GM23338 (cell line): ENCODE measurements at regions not wholly inside any gene's neighbourhood (a gene's known extent, or its start where the extent isn't known, plus 50 kb on each side); places are given as distances from the start of the nearest gene placed in this dataset.
"Not testable (repeated sequence)": the region's sequence is repeated elsewhere in the genome, so short reads cannot be mapped to it uniquely, and the experiment has no call there.

Experiments used
- ATAC-seq: fragments of 200-7000 bp; cut with Tn5 transposase; 3 replicates; pipeline ENCODE4 v1.9.1; 2020
- DNase-seq: peaks from one replicate; pipeline ENCODE4 v3.0.0-alpha.2; 2015; ENCODE audit warnings: low spot score
- H2AFZ ChIP-seq: fragments of 200-600 bp; sonication (generic); 2 replicates; pipeline ENCODE4 v1.8.0; 2016; ENCODE audit warnings: antibody characterized with exemption, mild to moderate bottlenecking, moderate library complexity
- H3F3A ChIP-seq: fragments of 200-600 bp; sonication (generic); replicated peaks from 2 replicates; pipeline ENCODE4 v1.8.0; 2017; ENCODE audit warnings: antibody characterized with exemption, mixed run types, low read depth
- H3K27ac ChIP-seq: fragments of 200-600 bp; sonication (generic); 2 replicates; pipeline ENCODE4 v1.6.1; 2016; ENCODE audit warnings: low read depth
- H3K27me3 ChIP-seq: fragments of 200-600 bp; sonication (generic); 2 replicates; pipeline ENCODE4 v1.8.0; 2016; ENCODE audit warnings: mild to moderate bottlenecking, mixed run types, moderate library complexity; ENCODE audit not compliant: insufficient read depth
- H3K36me3 ChIP-seq: fragments of 200-600 bp; sonication (generic); 2 replicates; pipeline ENCODE4 v1.8.0; 2016; ENCODE audit warnings: mild to moderate bottlenecking; ENCODE audit not compliant: insufficient read depth
- H3K4me1 ChIP-seq: fragments of 200-600 bp; sonication (generic); 2 replicates; pipeline ENCODE4 v1.8.0; 2016; ENCODE audit warnings: mild to moderate bottlenecking, moderate library complexity; ENCODE audit not compliant: insufficient read depth
- H3K4me2 ChIP-seq: fragments of 200-600 bp; sonication (generic); 2 replicates; pipeline ENCODE4 v1.7.1; 2017; ENCODE audit warnings: mixed run types
- H3K4me3 ChIP-seq: fragments of 200-600 bp; sonication (generic); 2 replicates; pipeline ENCODE4 v1.6.1; 2016; ENCODE audit warnings: mixed run types
- H3K79me2 ChIP-seq: fragments of 200-600 bp; sonication (generic); replicated peaks from 2 replicates; pipeline ENCODE4 v1.8.0; 2017; ENCODE audit warnings: mild to moderate bottlenecking; ENCODE audit not compliant: insufficient read depth
- H3K9me2 ChIP-seq: fragments of 200-600 bp; sonication (generic); 2 replicates; pipeline ENCODE4 v1.8.0; 2017; ENCODE audit not compliant: insufficient read depth
- H4K20me1 ChIP-seq: fragments of 200-600 bp; sonication (generic); replicated peaks from 2 replicates; pipeline ENCODE4 v1.8.0; 2017; ENCODE audit warnings: mild to moderate bottlenecking; ENCODE audit not compliant: insufficient read depth
- H3K27ac Mint-ChIP-seq: 2 replicates; pipeline ENCODE4 v1.8.0; 2020; ENCODE audit warnings: inconsistent platforms, mild to moderate bottlenecking, moderate library complexity, mixed read lengths
- H3K27me3 Mint-ChIP-seq: 3 replicates; pipeline ENCODE4 v1.8.0; 2022; ENCODE audit warnings: low read depth, mild to moderate bottlenecking, moderate library complexity, mixed read lengths, inconsistent platforms; ENCODE audit not compliant: insufficient read depth, poor library complexity
- H3K36me3 Mint-ChIP-seq: 3 replicates; pipeline ENCODE4 v1.8.0; 2021; ENCODE audit warnings: low read depth, mild to moderate bottlenecking, inconsistent platforms, moderate library complexity, mixed read lengths
- H3K4me1 Mint-ChIP-seq: 3 replicates; pipeline ENCODE4 v1.8.0; 2020; ENCODE audit warnings: mild to moderate bottlenecking, inconsistent platforms, mixed read lengths
- H3K4me3 Mint-ChIP-seq: 3 replicates; pipeline ENCODE4 v1.8.0; 2021; ENCODE audit warnings: moderate library complexity, mild to moderate bottlenecking, inconsistent platforms, mixed read lengths
- H3K9me3 Mint-ChIP-seq: 3 replicates; pipeline ENCODE4 v1.8.0; 2020; ENCODE audit warnings: moderate library complexity, mild to moderate bottlenecking, inconsistent platforms, mixed read lengths
- CREB1 ChIP-seq: fragments of 250-450 bp; sonication (Bioruptor Pico); IDR thresholded peaks from 2 replicates; pipeline ENCODE4 v1.5.0; 2020; ENCODE audit warnings: low read depth, mild to moderate bottlenecking, moderate library complexity
- EZH2 ChIP-seq: fragments of 200-600 bp; sonication (generic); IDR thresholded peaks from one replicate; pipeline ENCODE4 v1.8.0; 2017; ENCODE audit warnings: antibody characterized with exemption, mild to moderate bottlenecking, low read depth; ENCODE audit not compliant: unreplicated experiment
- EZH2phosphoT487 ChIP-seq: fragments of 200-600 bp; sonication (generic); IDR thresholded peaks from one replicate; pipeline ENCODE4 v1.8.1; 2018; ENCODE audit warnings: antibody characterized with exemption; ENCODE audit not compliant: unreplicated experiment
- JUNB ChIP-seq: IDR thresholded peaks from one replicate; pipeline ENCODE4 v1.6.1; 2016; ENCODE audit warnings: antibody characterized with exemption; ENCODE audit not compliant: unreplicated experiment
- NANOG ChIP-seq: IDR thresholded peaks from 2 replicates; pipeline ENCODE4 v1.6.1; 2016; ENCODE audit warnings: antibody characterized with exemption, borderline replicate concordance
- REST ChIP-seq: IDR thresholded peaks from one replicate; pipeline ENCODE4 v1.6.1; 2018; ENCODE audit warnings: antibody characterized with exemption; ENCODE audit not compliant: unreplicated experiment
- STAT1 ChIP-seq: IDR thresholded peaks from one replicate; pipeline ENCODE4 v1.6.1; 2016; ENCODE audit warnings: antibody characterized with exemption; ENCODE audit not compliant: unreplicated experiment
- ZNF331 ChIP-seq: fragments of 250-450 bp; sonication (Bioruptor Pico); IDR thresholded peaks from 2 replicates; pipeline ENCODE4 v1.5.0; 2020; ENCODE audit warnings: low read depth, mild to moderate bottlenecking, moderate library complexity
- TF ChIP-seq, protein P1 (sequence below): IDR thresholded peaks from 2 replicates; pipeline ENCODE4 v1.6.1; 2016; ENCODE audit warnings: antibody characterized with exemption
- TF ChIP-seq, protein P2 (sequence below), 2 experiments: fragments of 200-600 bp in 1 of 2; sonication (generic) in 1 of 2; conservative IDR thresholded peaks; 2 replicates each; pipeline versions ENCODE4 v1.5.1 to v1.6.1; 2016 to 2017; ENCODE audit warnings: antibody characterized with exemption in 2 of 2, low read depth in 2 of 2, mild to moderate bottlenecking in 2 of 2, moderate library complexity in 1 of 2

GRCh38 chr3:139136469-139137202, 91.9 kb upstream of the PRR23C start (continued):
- no peak for TF ChIP-seq STAT1
- TF ChIP-seq ZNF331 (CRISPR knock-in tag) = no peak
- TF ChIP-seq JUNB = no peak
- TF ChIP-seq REST = no peak
- TF ChIP-seq, protein P1, sequence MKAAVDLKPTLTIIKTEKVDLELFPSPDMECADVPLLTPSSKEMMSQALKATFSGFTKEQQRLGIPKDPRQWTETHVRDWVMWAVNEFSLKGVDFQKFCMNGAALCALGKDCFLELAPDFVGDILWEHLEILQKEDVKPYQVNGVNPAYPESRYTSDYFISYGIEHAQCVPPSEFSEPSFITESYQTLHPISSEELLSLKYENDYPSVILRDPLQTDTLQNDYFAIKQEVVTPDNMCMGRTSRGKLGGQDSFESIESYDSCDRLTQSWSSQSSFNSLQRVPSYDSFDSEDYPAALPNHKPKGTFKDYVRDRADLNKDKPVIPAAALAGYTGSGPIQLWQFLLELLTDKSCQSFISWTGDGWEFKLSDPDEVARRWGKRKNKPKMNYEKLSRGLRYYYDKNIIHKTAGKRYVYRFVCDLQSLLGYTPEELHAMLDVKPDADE = no peak

DNA sequence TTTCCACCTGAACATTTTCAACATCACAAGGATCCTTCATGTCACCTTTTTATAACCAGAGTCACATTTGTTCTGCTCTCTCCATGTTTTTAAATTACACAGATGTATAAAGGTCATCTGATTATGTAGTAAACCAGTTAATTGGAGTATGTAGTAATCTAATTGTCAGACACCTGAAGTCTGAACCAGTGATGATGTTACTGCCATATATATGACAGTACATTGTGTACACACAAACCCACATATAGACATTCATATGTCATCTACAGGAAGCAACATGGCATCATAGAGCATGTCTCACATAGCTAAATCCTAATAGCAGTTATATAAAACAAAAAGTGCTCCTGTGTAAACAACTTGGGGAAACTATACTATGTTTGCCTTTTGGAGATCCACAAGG, 95.9 kb upstream of the PRR23C start:
- Histone ChIP-seq H3K79me2 (no peaks in the 10 kb centered on the region), H3F3A (no peaks in the 10 kb centered on the region), H3K4me1 (no peaks in the 10 kb centered on the region), H2AFZ (no peak overlapping the region), H3K27me3 (no peaks in the 10 kb centered on the region), H4K20me1 (no peaks in the 10 kb centered on the region), H3K4me3 (no peak overlapping the region), H3K4me2 (no peak overlapping the region), H3K9me2 (no peaks in the 10 kb centered on the region), H3K36me3 (no peaks in the 10 kb centered on the region), H3K27ac (no peak overlapping the region)
- DNase-seq = no peak
- no peak overlapping the region for H3K27ac Mint-ChIP-seq
- no peaks in the 10 kb centered on the region for H3K36me3 Mint-ChIP-seq
- no peak for TF ChIP-seq EZH2
- no peak for TF ChIP-seq CREB1
- TF ChIP-seq, protein P2, sequence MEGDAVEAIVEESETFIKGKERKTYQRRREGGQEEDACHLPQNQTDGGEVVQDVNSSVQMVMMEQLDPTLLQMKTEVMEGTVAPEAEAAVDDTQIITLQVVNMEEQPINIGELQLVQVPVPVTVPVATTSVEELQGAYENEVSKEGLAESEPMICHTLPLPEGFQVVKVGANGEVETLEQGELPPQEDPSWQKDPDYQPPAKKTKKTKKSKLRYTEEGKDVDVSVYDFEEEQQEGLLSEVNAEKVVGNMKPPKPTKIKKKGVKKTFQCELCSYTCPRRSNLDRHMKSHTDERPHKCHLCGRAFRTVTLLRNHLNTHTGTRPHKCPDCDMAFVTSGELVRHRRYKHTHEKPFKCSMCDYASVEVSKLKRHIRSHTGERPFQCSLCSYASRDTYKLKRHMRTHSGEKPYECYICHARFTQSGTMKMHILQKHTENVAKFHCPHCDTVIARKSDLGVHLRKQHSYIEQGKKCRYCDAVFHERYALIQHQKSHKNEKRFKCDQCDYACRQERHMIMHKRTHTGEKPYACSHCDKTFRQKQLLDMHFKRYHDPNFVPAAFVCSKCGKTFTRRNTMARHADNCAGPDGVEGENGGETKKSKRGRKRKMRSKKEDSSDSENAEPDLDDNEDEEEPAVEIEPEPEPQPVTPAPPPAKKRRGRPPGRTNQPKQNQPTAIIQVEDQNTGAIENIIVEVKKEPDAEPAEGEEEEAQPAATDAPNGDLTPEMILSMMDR (conservative IDR thresholded peaks at IDR 0.05; ENCODE audit: low read depth in 2 of 2) = no peak
- TF ChIP-seq, protein P1 = no peak
- no peak for TF ChIP-seq REST
- TF ChIP-seq NANOG = no peak
- no peak for TF ChIP-seq STAT1
- no peak for TF ChIP-seq EZH2phosphoT487
- ATAC-seq = no peak
- H3K4me3 Mint-ChIP-seq = no peak overlapping the region
- H3K27me3 Mint-ChIP-seq = peaks cover 2% of the 10 kb centered on the region
- H3K9me3 Mint-ChIP-seq = no peaks in the 10 kb centered on the region
- no peaks in the 10 kb centered on the region for H3K4me1 Mint-ChIP-seq

GRCh38 chr3:139145980-139146379, 101.3 kb upstream of the PRR23C start:
- H3K27me3 ChIP-seq, H3K9me2 ChIP-seq, H3K4me3 Mint-ChIP-seq, H3K36me3 ChIP-seq, H3K27ac Mint-ChIP-seq, H3K4me1 ChIP-seq, DNase-seq, H3K79me2 ChIP-seq, H3K4me3 ChIP-seq, H2AFZ ChIP-seq, H3K4me1 Mint-ChIP-seq, ATAC-seq, H3K4me2 ChIP-seq, H3K36me3 Mint-ChIP-seq, H3K27me3 Mint-ChIP-seq, H3F3A ChIP-seq, H3K27ac ChIP-seq, H4K20me1 ChIP-seq: not testable (repeated sequence)
- H3K9me3 Mint-ChIP-seq = peaks cover 16% of the 10 kb centered on the region
